ENCODE measurements at regions not wholly inside any gene's neighbourhood (a gene's known extent, or its start where the extent isn't known, plus 50 kb on each side); places are given as distances from the start of the nearest gene placed in this dataset.

DNA sequence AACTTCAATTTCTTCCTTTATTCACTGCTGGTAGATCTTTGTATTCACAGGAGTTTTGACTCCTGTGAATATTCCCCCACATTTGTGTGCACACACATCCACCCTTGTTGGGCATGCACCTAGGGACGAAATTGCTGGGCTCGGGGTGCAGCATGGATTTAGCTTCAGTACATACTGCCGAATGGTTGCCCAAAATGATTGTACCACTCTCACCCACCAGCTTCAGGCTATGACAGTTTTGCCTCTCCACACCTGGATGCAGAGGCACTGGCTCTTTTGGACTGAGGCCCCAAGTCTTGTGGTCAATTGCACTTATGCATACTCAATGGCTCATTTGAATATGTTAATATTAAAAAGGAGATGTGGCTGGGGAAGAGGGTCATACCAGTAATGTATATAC lies 65.1 kb upstream of the ODC1 start:
- no peak overlapping the region for H3K27ac ChIP-seq (ENCODE audit: insufficient read depth in 1 of 2, low read depth in 1 of 2, low read length in 2 of 2, poor library complexity in 1 of 2, severe bottlenecking in 2 of 2)
- H3K4me1 ChIP-seq (ENCODE audit: control extremely low read depth in 1 of 4, control insufficient read depth in 4 of 4, insufficient read depth in 4 of 4, low read length in 3 of 4) = no peaks in the 10 kb centered on the region
- peaks cover 0 to 32% (median 18%) of the 10 kb centered on the region in 5 experiments for H3K9me3 ChIP-seq (ENCODE audit: control extremely low read depth in 1 of 5, control insufficient read depth in 4 of 5, insufficient read depth in 2 of 5, low read depth in 1 of 5, low read length in 4 of 5)
- peaks cover 0 to 4% (median 0%) of the 10 kb centered on the region in 5 experiments for H3K27me3 ChIP-seq (replicated peaks in 2 of 5; ENCODE audit: control insufficient read depth in 4 of 5, insufficient read depth in 5 of 5, low read length in 4 of 5)
- CTCF ChIA-PET = no interaction called here
- POLR2A ChIA-PET = no interaction called here
- H3K4me3 ChIP-seq (ENCODE audit: control insufficient read depth in 1 of 7, extremely low read depth in 1 of 7, insufficient read depth in 4 of 7, low read depth in 2 of 7, low read length in 6 of 7) = no peak overlapping the region
- WGBS (ENCODE audit: insufficient coverage) = 90% methylated on average over 3 of the region's 3 CpGs
- DNase-seq = no peak
- H3K36me3 ChIP-seq (ENCODE audit: control insufficient read depth in 4 of 4, insufficient read depth in 4 of 4, low read length in 3 of 4) = no peaks in the 10 kb centered on the region

- Histone ChIP-seq H3K9me3 (ENCODE audit: control extremely low read depth in 1 of 5, control insufficient read depth in 4 of 5, insufficient read depth in 2 of 5, low read depth in 1 of 5, low read length in 4 of 5) (no peaks in the 10 kb centered on the region), H3K4me3 (ENCODE audit: control insufficient read depth in 1 of 7, extremely low read depth in 1 of 7, insufficient read depth in 4 of 7, low read depth in 2 of 7, low read length in 6 of 7) (no peak overlapping the region), H3K36me3 (ENCODE audit: control insufficient read depth in 4 of 4, insufficient read depth in 4 of 4, low read length in 3 of 4) (no peaks in the 10 kb centered on the region), H3K27ac (ENCODE audit: insufficient read depth in 1 of 2, low read depth in 1 of 2, low read length in 2 of 2, poor library complexity in 1 of 2, severe bottlenecking in 2 of 2) (no peak overlapping the region), H3K4me1 (ENCODE audit: control extremely low read depth in 1 of 4, control insufficient read depth in 4 of 4, insufficient read depth in 4 of 4, low read length in 3 of 4) (no peaks in the 10 kb centered on the region), H3K27me3 (replicated peaks in 2 of 5; ENCODE audit: control insufficient read depth in 4 of 5, insufficient read depth in 5 of 5, low read length in 4 of 5) (peaks cover 0 to 2% (median 0%) of the 10 kb centered on the region in 5 experiments)
- ChIA-PET CTCF (no interaction called here), POLR2A (no interaction called here)
- no peak for DNase-seq
Measured at GRCh38 chr2:10508038-10508437, 59.9 kb upstream of the ODC1 start.

GRCh38 chr2:10507106-10507505 lies 59.0 kb upstream of the ODC1 start:
- H3K27me3 ChIP-seq (replicated peaks in 2 of 5; ENCODE audit: control insufficient read depth in 4 of 5, insufficient read depth in 5 of 5, low read length in 4 of 5) = peaks cover 0 to 4% (median 2%) of the 10 kb centered on the region in 5 experiments
- H3K36me3 ChIP-seq (ENCODE audit: control insufficient read depth in 4 of 4, insufficient read depth in 4 of 4, low read length in 3 of 4) = no peaks in the 10 kb centered on the region
- 97% methylated on average over 7 of the region's 8 CpGs for WGBS (ENCODE audit: insufficient coverage)
- no peaks in the 10 kb centered on the region for H3K4me1 ChIP-seq (ENCODE audit: control extremely low read depth in 1 of 4, control insufficient read depth in 4 of 4, insufficient read depth in 4 of 4, low read length in 3 of 4)
- H3K27ac ChIP-seq (ENCODE audit: insufficient read depth in 1 of 2, low read depth in 1 of 2, low read length in 2 of 2, poor library complexity in 1 of 2, severe bottlenecking in 2 of 2) = no peak overlapping the region
- ChIA-PET CTCF (no interaction called here), POLR2A (no interaction called here)
- no peak overlapping the region for H3K4me3 ChIP-seq (ENCODE audit: control insufficient read depth in 1 of 7, extremely low read depth in 1 of 7, insufficient read depth in 4 of 7, low read depth in 2 of 7, low read length in 6 of 7)
- no peaks in the 10 kb centered on the region for H3K9me3 ChIP-seq (ENCODE audit: control extremely low read depth in 1 of 5, control insufficient read depth in 4 of 5, insufficient read depth in 2 of 5, low read depth in 1 of 5, low read length in 4 of 5)
- no peak for DNase-seq

DNA sequence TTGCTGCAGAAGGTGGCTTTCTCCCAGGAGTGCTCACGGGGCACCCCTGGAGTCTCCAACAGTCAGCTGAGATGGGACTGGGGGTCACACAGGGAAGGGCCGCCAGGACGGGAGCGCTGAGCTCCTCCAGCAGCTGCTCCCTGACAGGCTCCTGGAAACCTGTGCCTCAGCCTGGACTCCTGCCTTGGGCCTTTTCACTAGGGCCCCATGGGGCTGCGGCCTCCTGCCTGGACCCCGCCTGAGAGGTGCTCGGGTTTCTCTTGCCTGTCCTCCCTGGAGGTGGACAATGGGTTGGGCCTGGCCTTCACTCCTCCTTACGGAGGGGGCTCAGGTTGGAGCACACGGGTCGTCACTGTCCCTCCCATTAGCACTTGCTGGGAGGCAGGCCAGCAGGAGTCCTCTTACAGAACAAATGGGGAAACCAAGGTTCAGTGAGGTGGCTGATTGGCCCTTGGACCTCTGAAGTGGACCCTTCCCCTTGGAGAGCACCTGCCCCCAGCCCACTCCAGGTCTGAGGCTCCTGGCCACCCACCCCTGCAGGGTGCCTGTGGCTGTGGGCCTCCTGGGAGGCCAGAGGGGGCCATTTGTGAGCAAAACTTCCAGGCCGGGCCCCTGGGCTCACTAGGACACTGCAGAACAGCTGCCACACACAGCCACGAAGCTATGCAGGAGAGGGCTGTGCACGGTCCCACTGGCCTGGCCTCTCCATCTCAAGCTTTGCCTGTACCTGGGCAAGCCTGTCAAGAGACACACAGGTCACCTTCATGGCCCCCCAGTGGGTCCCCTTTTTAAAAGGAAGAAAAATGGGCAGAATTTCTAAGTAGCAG lies 57.1 kb upstream of the ODC1 start:
- 98% methylated on average over 13 of the region's 13 CpGs for WGBS (ENCODE audit: insufficient coverage)

GRCh38 chr2:10504370-10504993 lies 56.4 kb upstream of the ODC1 start:
- Histone ChIP-seq H3K27me3 (replicated peaks in 2 of 5; ENCODE audit: control insufficient read depth in 4 of 5, insufficient read depth in 5 of 5, low read length in 4 of 5) (peaks cover 0 to 7% (median 2%) of the 10 kb centered on the region in 5 experiments), H3K36me3 (ENCODE audit: control insufficient read depth in 4 of 4, insufficient read depth in 4 of 4, low read length in 3 of 4) (no peaks in the 10 kb centered on the region), H3K27ac (ENCODE audit: insufficient read depth in 1 of 2, low read depth in 1 of 2, low read length in 2 of 2, poor library complexity in 1 of 2, severe bottlenecking in 2 of 2) (no peak overlapping the region), H3K4me1 (ENCODE audit: control extremely low read depth in 1 of 4, control insufficient read depth in 4 of 4, insufficient read depth in 4 of 4, low read length in 3 of 4) (no peaks in the 10 kb centered on the region), H3K9me3 (ENCODE audit: control extremely low read depth in 1 of 5, control insufficient read depth in 4 of 5, insufficient read depth in 2 of 5, low read depth in 1 of 5, low read length in 4 of 5) (no peaks in the 10 kb centered on the region), H3K4me3 (ENCODE audit: control insufficient read depth in 1 of 7, extremely low read depth in 1 of 7, insufficient read depth in 4 of 7, low read depth in 2 of 7, low read length in 6 of 7) (no peak overlapping the region)
- DNase-seq = no peak
- POLR2A ChIA-PET = no interaction called here
- CTCF ChIA-PET = interaction anchor here (1.3 kb wide), 1 partner anchor 20 kb away, joined by 3 read pairs; no protein-coding TSS in a partner anchor
- WGBS (ENCODE audit: insufficient coverage) = 95% methylated on average over 13 of the region's 16 CpGs

More for the DNA sequence above, 57.1 kb upstream of the ODC1 start:
- ChIA-PET POLR2A (no interaction called here), CTCF (no interaction called here)
- peaks cover 0 to 5% (median 2%) of the 10 kb centered on the region in 5 experiments for H3K27me3 ChIP-seq (replicated peaks in 2 of 5; ENCODE audit: control insufficient read depth in 4 of 5, insufficient read depth in 5 of 5, low read length in 4 of 5)
- H3K36me3 ChIP-seq (ENCODE audit: control insufficient read depth in 4 of 4, insufficient read depth in 4 of 4, low read length in 3 of 4) = no peaks in the 10 kb centered on the region
- H3K9me3 ChIP-seq (ENCODE audit: control extremely low read depth in 1 of 5, control insufficient read depth in 4 of 5, insufficient read depth in 2 of 5, low read depth in 1 of 5, low read length in 4 of 5) = no peaks in the 10 kb centered on the region
- H3K27ac ChIP-seq (ENCODE audit: insufficient read depth in 1 of 2, low read depth in 1 of 2, low read length in 2 of 2, poor library complexity in 1 of 2, severe bottlenecking in 2 of 2) = no peak overlapping the region
- H3K4me1 ChIP-seq (ENCODE audit: control extremely low read depth in 1 of 4, control insufficient read depth in 4 of 4, insufficient read depth in 4 of 4, low read length in 3 of 4) = no peaks in the 10 kb centered on the region
- no peak overlapping the region for H3K4me3 ChIP-seq (ENCODE audit: control insufficient read depth in 1 of 7, extremely low read depth in 1 of 7, insufficient read depth in 4 of 7, low read depth in 2 of 7, low read length in 6 of 7)
- no peak for DNase-seq

DNA sequence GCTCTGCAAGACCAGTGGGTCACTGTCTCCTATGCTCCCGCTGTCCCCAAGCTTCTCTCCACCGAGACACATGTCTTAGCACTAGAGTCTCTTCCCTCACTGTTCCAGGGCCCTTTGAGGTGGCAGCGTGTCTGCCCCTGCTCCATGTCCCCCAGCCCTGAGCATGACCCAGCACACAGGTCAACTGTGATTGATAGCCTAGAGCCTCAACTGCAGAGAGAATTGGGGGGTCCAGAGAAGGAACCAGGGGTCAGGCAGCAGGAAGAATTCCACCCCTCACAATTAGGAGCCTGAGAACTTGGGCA lies 54.6 kb upstream of the ODC1 start:
- 86% methylated on average over 3 of the region's 3 CpGs for WGBS (ENCODE audit: insufficient coverage)
- CTCF ChIA-PET = no interaction called here
- POLR2A ChIA-PET = no interaction called here
- Histone ChIP-seq H3K27me3 (replicated peaks in 2 of 5; ENCODE audit: control insufficient read depth in 4 of 5, insufficient read depth in 5 of 5, low read length in 4 of 5) (peaks cover 0 to 18% (median 7%) of the 10 kb centered on the region in 5 experiments), H3K4me3 (ENCODE audit: control insufficient read depth in 1 of 7, extremely low read depth in 1 of 7, insufficient read depth in 4 of 7, low read depth in 2 of 7, low read length in 6 of 7) (no peak overlapping the region), H3K4me1 (ENCODE audit: control extremely low read depth in 1 of 4, control insufficient read depth in 4 of 4, insufficient read depth in 4 of 4, low read length in 3 of 4) (no peaks in the 10 kb centered on the region), H3K9me3 (ENCODE audit: control extremely low read depth in 1 of 5, control insufficient read depth in 4 of 5, insufficient read depth in 2 of 5, low read depth in 1 of 5, low read length in 4 of 5) (no peaks in the 10 kb centered on the region), H3K36me3 (ENCODE audit: control insufficient read depth in 4 of 4, insufficient read depth in 4 of 4, low read length in 3 of 4) (no peaks in the 10 kb centered on the region), H3K27ac (ENCODE audit: insufficient read depth in 1 of 2, low read depth in 1 of 2, low read length in 2 of 2, poor library complexity in 1 of 2, severe bottlenecking in 2 of 2) (no peak overlapping the region)
- no peak for DNase-seq

- CTCF ChIA-PET = no interaction called here
- no peaks in the 10 kb centered on the region for H3K36me3 ChIP-seq (ENCODE audit: control insufficient read depth in 4 of 4, insufficient read depth in 4 of 4, low read length in 3 of 4)
- no peak for DNase-seq
- H3K9me3 ChIP-seq (ENCODE audit: control extremely low read depth in 1 of 5, control insufficient read depth in 4 of 5, insufficient read depth in 2 of 5, low read depth in 1 of 5, low read length in 4 of 5) = no peaks in the 10 kb centered on the region
- WGBS (ENCODE audit: insufficient coverage) = 96% methylated on average over 18 of the region's 20 CpGs
- no peak overlapping the region for H3K27ac ChIP-seq (ENCODE audit: insufficient read depth in 1 of 2, low read depth in 1 of 2, low read length in 2 of 2, poor library complexity in 1 of 2, severe bottlenecking in 2 of 2)
- POLR2A ChIA-PET = no interaction called here
- peaks cover 0 to 19% (median 7%) of the 10 kb centered on the region in 5 experiments for H3K27me3 ChIP-seq (replicated peaks in 2 of 5; ENCODE audit: control insufficient read depth in 4 of 5, insufficient read depth in 5 of 5, low read length in 4 of 5)
- H3K4me1 ChIP-seq (ENCODE audit: control extremely low read depth in 1 of 4, control insufficient read depth in 4 of 4, insufficient read depth in 4 of 4, low read length in 3 of 4) = no peaks in the 10 kb centered on the region
- H3K4me3 ChIP-seq (ENCODE audit: control insufficient read depth in 1 of 7, extremely low read depth in 1 of 7, insufficient read depth in 4 of 7, low read depth in 2 of 7, low read length in 6 of 7) = no peak overlapping the region
Measured at GRCh38 chr2:10501980-10502802, 54.1 kb upstream of the ODC1 start.

Data from common myeloid progenitor, CD34-positive (primary cell).